Dedifferentiated amniotic fluid mesenchymal stem cell (primary cell): ENCODE measurements at regions not wholly inside any gene's neighbourhood (a gene's known extent, or its start where the extent isn't known, plus 50 kb on each side); places are given as distances from the start of the nearest gene placed in this dataset.

Source experiments
- DNase-seq: peaks from one replicate; pipeline ENCODE4 v3.0.0-alpha.2; 2016; ENCODE audit errors: extremely low spot score

GRCh38 chr18:37619964-37620363, 54.4 kb upstream of the CELF4 start:
- no peak for DNase-seq

- DNase-seq, result no peak
These were observed 52.0 kb upstream of the CELF4 start for GRCh38 chr18:37617623-37618022.
